Stomach (tissue), 4 donors: ENCODE measurements at regions not wholly inside any gene's neighbourhood (a gene's known extent, or its start where the extent isn't known, plus 50 kb on each side); places are given as distances from the start of the nearest gene placed in this dataset.
A peak's percentile ranks its signal among the peaks of the same experiment; 100 is the strongest.

ENCODE experiments used
- CTCF ChIP-seq, 7 experiments: fragments of 450-650 bp in 4 of 7; fragments of 200-600 bp in 3 of 7; sonication (generic) in 3 of 7; IDR thresholded peaks; one replicate each; pipeline ENCODE4 v1.5.1; 2016 to 2019; ENCODE audit warnings: antibody characterized with exemption in 7 of 7, control low read depth in 2 of 7, mild to moderate bottlenecking in 1 of 7
- POLR2AphosphoS5 ChIP-seq, 3 donors: sonication (generic); formaldehyde crosslinking; IDR thresholded peaks; one replicate each; pipeline ENCODE4 v1.6.1; 2016; ENCODE audit warnings: antibody characterized with exemption in 3 of 3

- TF ChIP-seq CTCF (IDR thresholded peaks at IDR 0.05) (peak in 5 of 7 experiments; percentile 28 to 72 (median 57)), POLR2AphosphoS5 (IDR thresholded peaks at IDR 0.05) (peak in 1 of 3 donors; percentile 28)
Measured at GRCh38 chr4:153083447-153083947, 120.7 kb upstream of the TRIM2 start.
